ENCODE measurements at regions not wholly inside any gene's neighbourhood (a gene's known extent, or its start where the extent isn't known, plus 50 kb on each side); places are given as distances from the start of the nearest gene placed in this dataset.

DNA sequence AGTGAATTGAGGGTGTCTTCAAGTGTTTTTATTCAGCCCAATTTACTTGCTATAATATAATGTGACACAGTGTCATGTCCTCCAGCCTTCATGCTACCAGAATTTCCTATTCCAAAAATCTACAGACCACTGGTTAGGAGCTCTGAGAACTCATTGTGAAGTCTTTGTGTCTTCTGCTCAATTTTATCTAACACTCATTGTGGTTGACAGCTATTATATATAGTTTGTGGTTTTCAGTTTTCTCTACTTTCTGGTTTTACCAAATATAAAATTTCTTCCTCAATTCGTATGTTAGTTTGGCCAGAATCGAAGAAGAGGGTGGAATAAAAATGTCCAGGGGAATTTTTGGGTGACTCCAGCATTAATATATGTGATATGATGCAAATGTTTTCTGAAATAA lies 509.3 kb upstream of the NUDT12 start:
- in situ Hi-C loops (cut with MboI; ENCODE audit: low pct_unique_long_range_greater_than_20kb, low sequenced_read_pairs, unreplicated experiment), result no loop called here
- no peak for DNase-seq (ENCODE audit: low spot score)
- TF ChIP-seq, protein P1, sequence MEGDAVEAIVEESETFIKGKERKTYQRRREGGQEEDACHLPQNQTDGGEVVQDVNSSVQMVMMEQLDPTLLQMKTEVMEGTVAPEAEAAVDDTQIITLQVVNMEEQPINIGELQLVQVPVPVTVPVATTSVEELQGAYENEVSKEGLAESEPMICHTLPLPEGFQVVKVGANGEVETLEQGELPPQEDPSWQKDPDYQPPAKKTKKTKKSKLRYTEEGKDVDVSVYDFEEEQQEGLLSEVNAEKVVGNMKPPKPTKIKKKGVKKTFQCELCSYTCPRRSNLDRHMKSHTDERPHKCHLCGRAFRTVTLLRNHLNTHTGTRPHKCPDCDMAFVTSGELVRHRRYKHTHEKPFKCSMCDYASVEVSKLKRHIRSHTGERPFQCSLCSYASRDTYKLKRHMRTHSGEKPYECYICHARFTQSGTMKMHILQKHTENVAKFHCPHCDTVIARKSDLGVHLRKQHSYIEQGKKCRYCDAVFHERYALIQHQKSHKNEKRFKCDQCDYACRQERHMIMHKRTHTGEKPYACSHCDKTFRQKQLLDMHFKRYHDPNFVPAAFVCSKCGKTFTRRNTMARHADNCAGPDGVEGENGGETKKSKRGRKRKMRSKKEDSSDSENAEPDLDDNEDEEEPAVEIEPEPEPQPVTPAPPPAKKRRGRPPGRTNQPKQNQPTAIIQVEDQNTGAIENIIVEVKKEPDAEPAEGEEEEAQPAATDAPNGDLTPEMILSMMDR (IDR thresholded peaks at IDR 0.05; ENCODE audit: extremely low read depth, insufficient read depth, missing control alignments), result no peak

DNA sequence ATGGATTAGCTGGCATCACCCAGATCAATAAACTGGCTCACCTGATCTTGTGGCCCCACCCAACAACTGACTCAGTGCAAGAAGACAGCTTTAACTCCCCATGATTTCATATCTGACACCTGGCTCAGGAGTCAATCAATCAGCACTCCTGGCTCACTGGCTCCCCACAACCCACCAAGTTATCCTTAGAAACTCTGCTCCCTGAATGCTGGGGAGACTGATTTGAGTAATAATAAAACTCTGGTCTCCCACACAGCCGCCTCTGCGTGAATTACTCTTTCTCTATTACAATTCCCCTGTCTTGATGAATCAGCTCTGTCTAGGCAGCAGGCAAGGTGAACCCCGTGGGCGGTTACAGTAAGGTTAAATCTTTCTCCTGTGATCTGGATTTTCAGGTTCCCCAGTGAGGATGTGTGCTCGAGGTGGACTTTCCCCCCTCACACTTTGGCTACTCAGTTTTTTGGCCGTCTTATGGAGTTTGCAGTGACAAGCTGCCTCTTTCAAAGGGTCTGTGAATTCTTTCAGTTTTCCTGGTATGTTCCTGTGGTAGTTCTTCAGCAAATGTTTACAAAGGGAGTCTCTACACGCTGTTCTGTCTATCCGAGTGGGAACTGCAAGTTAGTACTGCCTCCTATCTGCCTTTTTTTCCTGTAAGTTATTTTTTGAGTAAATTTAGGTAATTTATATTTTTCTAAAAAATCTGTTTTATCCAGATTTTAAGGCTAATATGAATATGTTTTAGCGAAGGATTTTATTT lies 500.2 kb upstream of the NUDT12 start:
- DNase-seq (ENCODE audit: low spot score), result no peak
- in situ Hi-C loops (cut with MboI; ENCODE audit: low pct_unique_long_range_greater_than_20kb, low sequenced_read_pairs, unreplicated experiment), result no loop called here

DNA sequence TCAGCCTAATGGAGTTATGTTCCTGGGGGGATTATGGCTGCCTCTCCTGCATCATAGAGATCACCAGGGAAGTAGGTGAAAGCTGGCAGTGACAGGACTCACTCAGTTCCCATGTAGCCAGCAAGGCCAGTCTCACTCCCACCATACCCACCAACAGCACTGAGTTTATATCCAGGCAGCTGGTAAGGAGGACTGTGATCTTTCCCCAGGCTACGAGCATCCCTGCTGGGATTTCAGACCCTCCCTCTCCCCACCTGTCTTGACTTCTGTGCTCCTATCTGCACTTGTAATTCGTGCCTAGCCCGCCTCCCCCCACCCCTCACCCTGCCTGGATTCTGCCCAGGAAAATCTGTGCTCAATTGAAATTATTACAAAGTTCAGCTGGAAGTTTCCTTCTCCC lies 499.1 kb upstream of the NUDT12 start:
- in situ Hi-C loops (cut with MboI; ENCODE audit: low pct_unique_long_range_greater_than_20kb, low sequenced_read_pairs, unreplicated experiment), result no loop called here
- DNase-seq (ENCODE audit: low spot score), result no peak
- TF ChIP-seq, protein P1 (IDR thresholded peaks at IDR 0.05; ENCODE audit: extremely low read depth, insufficient read depth, missing control alignments), result no peak

More for the DNA sequence above, 500.2 kb upstream of the NUDT12 start:
- TF ChIP-seq, protein P1 (IDR thresholded peaks at IDR 0.05; ENCODE audit: extremely low read depth, insufficient read depth, missing control alignments), result no peak

DNA sequence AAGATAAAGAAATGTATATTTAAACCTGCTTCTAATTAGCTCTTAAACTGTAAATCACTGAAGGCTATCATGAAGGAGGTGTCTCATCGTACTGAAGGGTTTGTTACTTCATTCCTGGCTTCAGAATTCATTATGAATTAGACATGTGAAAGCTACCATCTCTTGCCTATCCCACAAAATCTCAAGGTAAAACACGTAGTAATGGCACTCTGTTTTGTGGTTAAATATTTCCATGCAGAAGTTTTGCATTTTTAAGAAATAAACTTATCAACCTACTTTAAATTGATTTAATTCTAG lies 490.7 kb upstream of the NUDT12 start:
- in situ Hi-C loops (cut with MboI; ENCODE audit: low pct_unique_long_range_greater_than_20kb, low sequenced_read_pairs, unreplicated experiment), result no loop called here
- TF ChIP-seq, protein P1 (IDR thresholded peaks at IDR 0.05; ENCODE audit: extremely low read depth, insufficient read depth, missing control alignments), result no peak
- no peak for DNase-seq (ENCODE audit: low spot score)

DNA sequence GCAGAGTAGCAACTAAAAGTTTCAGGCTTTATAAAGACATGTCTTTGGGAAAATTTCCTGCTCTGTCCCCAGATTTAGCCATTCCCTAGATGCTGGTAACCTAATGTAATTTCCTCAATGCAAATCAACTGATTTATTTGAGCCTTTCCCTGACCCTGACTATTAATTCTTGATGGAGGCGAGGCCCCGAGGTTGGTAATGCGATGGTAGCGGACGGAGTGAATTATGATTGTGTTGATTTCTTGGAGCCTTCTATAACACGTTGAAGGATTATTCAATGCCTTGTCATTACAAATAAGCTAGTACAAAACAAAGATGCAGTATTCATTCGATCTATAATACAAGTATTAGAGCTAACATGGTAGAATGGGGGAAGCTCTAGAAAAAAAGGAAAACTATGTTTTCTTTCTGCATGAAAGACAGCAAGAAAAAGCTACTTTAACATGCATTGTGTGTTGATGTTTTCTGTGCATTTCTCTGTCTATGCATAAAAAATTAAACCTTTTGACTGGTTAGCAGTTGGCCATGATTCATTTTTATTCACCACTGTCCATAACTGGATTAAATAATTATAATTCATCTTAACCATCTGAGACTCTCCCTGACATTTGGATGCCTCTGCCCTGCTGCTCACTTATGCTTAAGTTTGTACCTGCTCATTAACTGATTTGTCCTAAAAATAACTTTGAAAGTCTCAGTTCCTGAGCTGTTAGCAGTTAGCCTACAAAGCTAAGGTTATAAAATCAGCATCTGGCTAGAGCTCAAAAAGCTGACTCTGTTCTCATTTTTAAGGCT lies 490.2 kb upstream of the NUDT12 start:
- no peak for DNase-seq (ENCODE audit: low spot score)
- in situ Hi-C loops (cut with MboI; ENCODE audit: low pct_unique_long_range_greater_than_20kb, low sequenced_read_pairs, unreplicated experiment), result no loop called here
- TF ChIP-seq, protein P1 (IDR thresholded peaks at IDR 0.05; ENCODE audit: extremely low read depth, insufficient read depth, missing control alignments), result no peak

DNA sequence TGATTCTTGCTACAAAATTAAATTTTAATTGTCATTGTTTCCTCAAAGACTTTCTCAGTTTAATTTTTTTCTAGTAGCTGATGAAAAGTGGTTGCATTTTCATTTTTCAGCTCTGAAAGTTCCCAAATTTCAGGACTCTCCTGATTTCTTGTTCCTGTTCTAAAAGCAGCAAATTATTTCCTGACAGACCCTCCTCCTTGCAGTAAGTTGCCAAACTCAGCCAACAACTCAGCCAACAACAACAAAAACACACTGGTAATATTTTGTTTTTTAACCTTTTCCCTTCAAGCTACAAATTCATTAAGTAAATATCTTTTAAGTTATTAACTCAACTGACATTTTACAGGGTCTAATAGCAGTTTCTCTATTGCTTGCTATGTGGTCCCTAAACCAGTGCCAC lies 487.8 kb upstream of the NUDT12 start:
- TF ChIP-seq, protein P1 (IDR thresholded peaks at IDR 0.05; ENCODE audit: extremely low read depth, insufficient read depth, missing control alignments), result no peak
- in situ Hi-C loops (cut with MboI; ENCODE audit: low pct_unique_long_range_greater_than_20kb, low sequenced_read_pairs, unreplicated experiment), result no loop called here
- DNase-seq (ENCODE audit: low spot score), result no peak
